Stimulated activated CD8-positive, alpha-beta memory T cell treated with anti-CD3 and anti-CD28 coated beads, Interleukin-7, amount 100 ng/mL, for 24 hours (primary cell): ENCODE measurements at regions not wholly inside any gene's neighbourhood (a gene's known extent, or its start where the extent isn't known, plus 50 kb on each side); places are given as distances from the start of the nearest gene placed in this dataset.
"Not testable (repeated sequence)": the region's sequence is repeated elsewhere in the genome, so short reads cannot be mapped to it uniquely, and the experiment has no call there.

Source experiments
- DNase-seq: peaks from one replicate; pipeline ENCODE4 v3.0.0-alpha.2; 2020; ENCODE audit warnings: low read depth

DNA sequence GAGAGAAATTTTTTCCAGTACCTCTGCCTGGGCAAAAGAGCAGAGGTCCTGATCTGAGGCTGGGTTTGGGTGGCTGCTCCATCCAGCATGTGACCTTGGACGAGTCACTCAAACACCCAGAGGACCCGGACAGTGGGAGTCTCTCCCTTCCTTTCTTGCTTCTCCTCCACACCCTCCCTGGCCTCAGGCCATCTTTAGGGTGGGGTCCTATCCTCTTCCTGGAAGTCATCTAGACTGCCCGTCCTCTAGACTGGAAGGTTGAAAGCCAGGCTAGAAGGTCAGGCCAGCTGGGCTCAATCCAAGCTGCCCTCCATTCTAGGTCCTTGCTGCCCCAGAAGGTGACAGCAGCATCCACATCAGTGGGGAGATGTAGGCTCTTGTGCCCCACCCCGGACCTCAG, 599.5 kb downstream of the MATN1 start:
- no peak for DNase-seq

DNA sequence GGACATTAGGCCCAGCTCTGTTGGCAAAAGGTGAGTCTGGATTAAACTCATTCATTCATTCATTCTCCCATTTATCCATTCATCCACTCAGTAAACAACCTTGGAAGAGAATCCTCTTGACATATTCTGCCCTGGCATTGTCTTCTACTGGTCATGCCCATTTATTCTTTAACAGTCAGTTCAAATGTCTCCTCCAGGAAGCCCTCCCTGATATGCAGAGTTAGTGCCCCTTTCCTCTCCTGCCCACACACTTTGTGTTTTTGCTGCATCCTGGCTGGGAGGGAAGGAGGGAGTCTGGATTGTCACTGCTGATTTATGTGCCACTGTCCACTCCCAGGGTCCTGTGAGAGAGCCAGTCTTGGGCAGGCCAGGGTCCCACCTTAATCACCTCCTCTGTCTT, 600.3 kb downstream of the MATN1 start:
- DNase-seq, result no peak

DNA sequence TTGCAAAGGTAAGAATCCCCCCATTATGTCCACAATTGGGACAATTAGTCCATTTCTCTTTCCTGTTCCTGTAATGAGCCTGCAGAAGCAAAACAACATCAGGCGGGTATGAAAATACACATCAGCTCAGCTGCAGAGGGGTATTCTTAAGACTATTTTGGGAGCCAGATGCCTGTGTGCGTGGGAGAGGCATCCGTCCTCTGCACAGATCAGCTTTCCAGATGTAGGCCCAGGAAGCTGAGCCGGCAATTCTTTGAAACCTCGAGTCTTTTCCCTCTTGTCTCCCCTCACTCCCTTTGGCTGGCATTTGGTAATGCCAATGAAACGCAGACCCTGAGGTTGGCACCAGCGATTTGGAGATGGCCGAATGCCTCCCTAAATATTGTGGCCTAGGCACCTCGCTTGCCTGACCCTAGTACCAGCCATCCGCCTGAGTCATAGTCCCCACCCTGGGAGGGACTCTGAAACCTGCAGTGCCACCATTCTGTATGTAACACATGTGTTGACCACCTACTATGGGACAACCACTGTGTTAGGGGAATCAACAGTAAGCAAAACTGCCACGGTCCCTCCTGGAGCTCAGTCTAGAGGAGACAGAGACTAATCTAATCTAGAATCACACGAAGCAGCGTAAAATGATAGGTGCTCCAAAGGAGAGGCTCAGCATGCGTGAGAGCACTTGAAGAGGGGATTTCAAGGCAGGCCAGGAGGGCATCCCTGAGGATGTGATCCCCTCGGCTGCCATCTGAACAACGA, 603.0 kb downstream of the MATN1 start:
- DNase-seq, result no peak

DNA sequence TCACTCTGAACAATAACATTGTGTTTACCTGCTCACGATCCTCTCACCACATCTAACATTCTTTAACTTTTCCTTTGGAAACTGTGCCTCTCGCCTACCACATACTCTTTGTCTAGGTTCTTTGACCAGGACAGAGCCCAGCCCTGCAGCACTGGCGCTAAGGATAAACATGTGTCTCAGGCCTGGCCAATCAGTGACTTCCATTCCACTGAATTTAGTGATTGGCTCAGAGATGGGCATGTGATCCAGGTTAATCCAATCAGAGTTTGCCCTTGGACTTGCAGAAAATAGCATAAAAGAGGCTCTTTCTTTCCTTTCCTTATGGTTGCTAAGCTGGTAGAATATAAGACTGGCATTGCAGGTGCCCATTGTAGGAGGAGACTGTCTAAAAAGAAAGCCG, 605.7 kb downstream of the MATN1 start:
- DNase-seq, result no peak

DNA sequence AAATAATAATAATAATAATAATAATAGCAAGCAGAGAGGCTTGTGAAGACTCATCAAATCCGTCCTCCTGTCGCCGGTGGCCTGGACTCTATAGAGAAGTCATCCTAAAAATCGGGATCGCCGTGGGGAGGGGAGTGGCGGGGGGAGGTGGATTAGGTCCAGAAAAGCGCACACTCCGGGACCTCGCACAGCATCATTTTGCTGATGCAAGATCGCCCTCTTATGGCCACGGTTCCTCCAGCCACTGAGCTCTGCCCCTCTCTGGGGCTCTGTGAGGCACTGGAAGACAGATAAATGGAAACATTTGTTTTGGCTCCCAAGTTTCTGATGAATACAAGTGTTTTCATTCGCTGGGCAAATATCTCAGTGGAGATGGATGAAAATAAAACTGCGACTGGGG, 612.0 kb downstream of the MATN1 start:
- no peak for DNase-seq

DNA sequence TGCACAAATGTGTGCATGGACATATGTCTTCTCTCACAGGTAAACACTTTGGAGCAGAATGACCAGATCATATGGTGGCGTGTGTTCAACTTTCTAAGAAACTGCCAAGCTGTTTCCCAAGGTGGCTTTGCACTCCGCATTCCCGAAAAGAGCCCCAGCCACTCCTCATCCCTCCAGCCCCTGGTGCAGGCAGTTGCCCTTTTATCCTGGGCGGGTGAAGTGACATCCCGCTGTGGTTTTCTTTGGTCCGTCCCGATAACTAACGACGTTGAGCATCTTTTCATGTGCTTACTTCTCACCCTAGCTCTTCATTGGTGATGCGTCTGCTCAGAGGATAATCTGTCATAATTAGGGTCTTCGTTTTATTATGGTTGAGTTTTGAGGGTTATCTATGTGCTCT, 612.5 kb downstream of the MATN1 start:
- no peak for DNase-seq

DNA sequence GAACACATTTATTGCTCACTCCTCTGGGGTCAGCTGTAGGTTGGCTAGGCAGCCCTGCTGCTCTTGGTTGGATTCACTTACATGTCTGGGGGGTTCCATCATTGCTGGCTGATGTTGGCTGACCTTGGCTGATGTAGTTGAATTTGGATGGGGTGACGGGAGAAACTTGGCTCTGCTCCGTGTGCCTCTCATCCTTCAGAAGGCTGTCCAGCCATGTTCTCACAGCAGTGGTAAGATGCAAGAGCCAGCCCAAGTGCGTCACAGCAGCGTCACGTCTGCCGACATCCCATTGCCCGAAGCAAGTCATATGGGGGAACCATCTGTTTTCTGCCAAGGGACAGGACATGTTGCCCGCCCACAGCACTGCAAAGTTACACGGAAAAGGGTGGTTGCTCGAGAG, 613.5 kb downstream of the MATN1 start:
- no peak for DNase-seq

DNA sequence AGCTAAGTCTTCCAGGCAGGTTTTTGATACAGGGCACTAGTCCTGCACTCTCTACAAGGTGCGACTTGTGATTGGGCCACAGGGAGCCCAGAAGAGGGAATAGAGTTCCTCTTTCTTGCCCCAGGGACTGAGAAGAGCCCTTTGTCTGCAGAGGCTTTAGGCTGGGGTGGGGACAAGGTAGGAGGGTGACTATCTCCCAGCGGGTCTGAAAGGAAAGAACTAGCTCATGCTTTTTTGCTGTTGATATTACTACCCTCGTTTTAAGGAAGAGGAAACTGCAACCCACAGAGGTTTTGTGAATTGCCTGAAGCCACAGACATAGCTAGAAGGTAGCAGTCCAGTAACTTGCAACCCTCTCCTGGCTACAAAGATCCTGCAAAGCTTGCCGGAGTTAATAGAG, 615.2 kb downstream of the MATN1 start:
- DNase-seq, result no peak

DNA sequence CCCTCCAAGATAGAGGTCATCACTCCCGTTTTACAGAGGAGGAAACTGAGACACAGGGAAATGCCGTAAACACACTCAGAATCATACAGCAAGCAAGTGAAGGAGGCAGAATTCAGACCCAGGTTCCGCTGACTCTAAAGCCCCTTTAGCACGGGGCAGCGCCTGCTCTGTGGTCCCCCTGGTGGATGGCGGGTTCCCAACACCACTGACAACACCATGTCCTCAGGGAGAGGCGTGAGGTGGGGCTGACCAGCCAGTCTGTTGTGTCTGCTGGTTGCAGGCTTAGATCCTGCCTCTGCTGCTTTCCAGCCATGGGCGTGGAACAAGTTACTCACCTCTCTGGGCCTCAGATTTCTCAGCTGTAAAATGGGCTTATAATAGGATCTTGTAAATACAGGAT, 617.3 kb downstream of the MATN1 start:
- no peak for DNase-seq

DNA sequence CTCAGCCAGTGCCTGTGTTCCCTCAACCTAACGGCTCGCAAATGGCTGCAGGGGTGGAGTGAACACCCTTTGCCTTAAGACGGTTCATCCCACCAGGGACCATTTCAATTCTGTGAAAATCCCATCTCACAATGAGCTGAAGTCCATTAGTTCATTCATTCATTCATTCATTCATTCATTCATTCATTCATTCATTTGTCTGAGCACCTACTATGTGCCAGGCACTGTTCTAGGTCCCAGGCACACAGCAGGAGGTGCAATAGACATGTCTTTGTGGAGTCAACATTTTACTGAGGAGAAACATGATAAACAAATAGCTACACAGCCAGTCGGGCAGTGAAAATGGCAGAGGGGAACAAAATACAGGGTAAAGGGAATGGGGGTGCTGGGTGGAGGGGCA, 618.8 kb downstream of the MATN1 start:
- DNase-seq, result no peak

DNA sequence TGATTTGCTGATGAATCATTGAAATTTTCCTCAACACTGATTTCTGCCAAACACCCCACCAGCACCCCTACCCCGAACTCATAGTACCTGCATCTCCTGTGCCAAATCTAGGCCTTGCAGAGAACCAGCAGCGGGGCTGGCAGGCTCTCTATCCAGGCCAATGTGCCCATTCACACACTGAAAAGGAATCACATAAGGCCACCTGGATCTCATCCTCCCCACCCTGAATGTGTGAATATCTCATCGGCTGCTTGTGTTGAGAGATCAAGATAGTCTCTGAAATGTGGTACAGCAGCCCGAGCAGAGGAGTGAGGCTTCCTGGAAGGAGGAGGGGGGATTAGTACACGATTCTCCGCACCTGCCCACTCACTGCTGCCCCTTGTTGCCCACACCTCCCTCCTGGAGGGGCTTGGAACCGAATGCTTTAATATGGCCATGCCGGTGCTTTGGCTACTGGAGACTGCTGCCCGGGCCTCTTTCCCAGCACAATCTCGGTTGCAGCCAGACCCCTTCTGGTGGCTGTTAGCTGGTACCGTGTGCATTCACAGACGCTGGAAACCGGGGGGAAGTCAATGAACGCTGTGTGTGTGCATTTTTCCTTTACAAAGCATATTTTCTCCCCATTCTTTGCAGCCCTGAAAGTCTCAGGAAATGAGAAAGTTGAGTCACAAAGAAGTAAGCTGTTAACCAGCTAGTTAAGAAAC, 619.5 kb downstream of the MATN1 start:
- no peak for DNase-seq

DNA sequence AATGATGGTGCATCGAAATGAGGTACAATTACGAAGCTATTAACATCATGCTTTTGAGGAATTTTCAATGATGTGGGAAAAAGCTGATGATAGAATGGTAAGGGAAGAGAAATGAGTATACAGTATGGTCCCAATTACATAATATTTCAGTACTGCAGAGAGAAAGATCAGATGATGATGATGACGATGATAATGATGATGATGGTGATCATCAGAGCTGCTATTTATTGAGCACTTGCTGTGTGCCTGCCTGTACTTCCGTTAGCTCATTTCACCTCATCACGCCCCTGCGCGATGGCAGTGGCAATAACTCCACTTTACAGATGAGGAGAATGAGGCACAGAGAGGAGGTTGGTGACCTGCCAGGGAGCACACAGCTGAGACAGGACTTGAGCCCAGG, 620.8 kb downstream of the MATN1 start:
- DNase-seq, result no peak

DNA sequence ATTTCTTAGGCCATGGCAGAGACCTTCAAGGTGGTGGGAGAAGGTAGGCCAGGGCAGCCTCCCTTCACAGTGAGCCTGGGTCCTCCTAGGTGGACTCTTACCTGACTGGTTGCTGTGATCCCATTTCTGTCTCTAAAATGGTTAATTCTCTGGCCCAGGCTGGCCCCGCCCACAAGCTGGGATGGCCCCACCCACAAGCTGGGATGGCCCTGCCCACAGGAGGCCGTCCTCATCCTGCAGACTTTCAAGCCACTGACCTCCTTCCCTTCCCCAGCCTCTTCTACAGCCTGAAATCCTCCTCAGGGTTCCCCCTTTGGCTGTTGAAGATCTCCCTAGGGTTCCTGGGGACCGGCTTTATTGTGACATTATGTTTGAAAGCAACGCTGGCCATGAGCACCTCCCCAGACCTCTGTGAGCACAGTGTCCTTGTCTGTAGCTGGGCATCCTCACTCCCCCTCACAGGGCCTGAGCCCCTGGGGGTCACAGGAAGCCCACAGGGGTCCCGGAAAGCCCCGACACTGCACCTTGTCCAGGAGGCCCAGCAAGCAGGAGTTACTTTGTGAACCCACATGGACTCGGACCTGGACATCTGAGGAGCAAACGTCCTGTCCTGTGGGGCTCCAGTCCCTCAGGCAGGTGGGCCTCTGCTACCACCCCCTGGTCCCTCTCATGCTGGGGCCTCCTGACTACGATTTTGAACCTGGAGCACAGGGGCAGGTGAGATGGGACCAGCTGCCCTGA, 621.7 kb downstream of the MATN1 start:
- no peak for DNase-seq

DNA sequence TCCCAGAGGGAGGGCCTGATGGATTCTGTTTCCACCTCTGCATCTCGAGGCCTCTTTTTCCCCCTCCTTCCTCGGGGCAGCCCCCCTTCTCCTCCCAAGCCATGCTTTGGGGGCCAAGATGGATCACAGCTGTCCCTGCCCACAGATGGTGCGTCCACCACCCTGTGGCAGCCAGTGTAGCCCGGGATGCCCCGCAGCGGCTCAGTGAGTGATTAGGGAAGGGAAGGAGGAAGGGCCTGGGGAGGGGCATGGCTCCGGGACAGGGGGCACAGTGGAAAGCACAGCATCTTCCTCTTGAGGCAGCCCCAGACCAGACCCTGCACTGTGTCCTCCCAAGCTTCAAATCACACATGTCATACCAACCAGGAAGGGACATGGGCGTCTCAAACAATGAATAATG, 622.4 kb downstream of the MATN1 start:
- no peak for DNase-seq

DNA sequence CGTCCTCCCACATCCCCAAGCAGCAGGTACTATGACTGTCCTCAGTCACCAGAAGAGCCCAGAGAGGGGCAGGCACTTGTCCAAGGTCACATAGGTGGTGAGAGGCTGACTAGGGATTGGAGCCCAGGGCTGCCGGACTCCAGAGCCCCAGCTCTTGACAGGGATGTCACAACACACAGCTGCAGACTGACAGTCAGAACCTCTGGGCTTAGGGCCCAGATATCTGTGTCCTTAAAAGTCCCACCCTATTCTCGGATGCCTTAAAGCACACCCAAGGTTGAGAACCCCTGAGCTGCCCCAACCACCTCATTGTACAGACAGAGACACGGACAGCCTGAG, 622.9 kb downstream of the MATN1 start:
- no peak for DNase-seq

DNA sequence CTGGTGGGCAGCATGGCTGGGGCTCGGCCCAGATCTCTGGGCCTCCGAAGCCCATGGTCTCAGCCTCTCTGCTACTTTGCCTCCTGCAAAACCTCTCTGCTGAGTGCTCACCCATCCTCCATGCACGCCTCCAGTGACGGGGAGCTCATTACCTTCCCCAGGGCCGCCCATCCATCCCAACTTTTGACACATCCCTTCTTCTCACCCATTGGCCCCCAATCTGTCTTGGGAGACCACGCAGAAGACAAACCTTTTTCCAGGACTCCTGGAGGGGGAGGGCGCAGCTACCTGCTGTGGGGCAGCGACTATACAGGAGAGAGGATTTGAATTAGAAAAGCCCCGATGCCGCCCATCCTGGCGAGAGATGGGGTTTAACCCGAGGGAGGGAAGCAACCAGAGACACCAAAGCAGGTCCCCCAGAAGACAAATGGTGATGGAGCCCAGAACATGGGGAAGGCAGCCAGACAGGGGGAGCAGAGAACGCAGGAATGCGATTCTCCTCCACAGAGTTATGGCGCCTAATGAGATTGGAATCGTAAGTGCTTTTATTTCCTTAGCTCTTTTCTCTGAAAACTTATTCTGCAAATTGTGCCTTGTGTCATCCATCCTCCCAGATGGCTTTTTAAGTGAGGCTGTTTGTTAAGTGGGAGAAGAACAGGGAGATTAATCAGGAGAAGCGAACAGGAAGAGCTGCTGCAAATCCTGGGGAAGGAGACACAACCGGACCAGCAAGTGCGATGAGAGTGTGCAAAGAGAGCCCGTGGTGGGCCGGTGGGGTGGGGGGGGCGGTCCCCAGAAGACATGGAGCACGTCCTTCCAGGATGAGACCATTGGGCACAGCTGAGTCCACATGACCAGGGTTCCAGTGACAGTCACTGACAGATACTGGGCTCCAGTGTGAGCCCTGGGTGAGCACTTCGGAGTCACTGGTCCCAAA, 623.5 kb downstream of the MATN1 start:
- DNase-seq, result no peak

DNA sequence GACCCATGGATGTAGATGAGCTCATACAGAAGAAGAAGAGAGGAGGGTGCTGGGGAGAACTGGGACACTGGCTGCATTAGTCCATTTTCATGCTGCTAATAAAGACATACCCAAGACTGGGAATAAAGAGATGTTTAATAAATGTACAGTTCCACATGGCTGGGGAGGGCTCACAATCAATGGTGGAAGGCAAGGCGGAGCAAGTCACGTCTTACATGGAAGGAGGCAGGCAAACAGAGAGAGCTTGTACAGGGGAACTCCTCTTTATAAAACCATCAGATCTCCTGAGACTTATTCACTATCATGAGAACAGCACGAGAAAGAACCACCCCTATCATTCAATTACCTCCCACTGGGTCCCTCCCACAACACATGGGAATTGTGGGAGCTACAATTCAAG, 625.5 kb downstream of the MATN1 start:
- not testable (repeated sequence) for DNase-seq

DNA sequence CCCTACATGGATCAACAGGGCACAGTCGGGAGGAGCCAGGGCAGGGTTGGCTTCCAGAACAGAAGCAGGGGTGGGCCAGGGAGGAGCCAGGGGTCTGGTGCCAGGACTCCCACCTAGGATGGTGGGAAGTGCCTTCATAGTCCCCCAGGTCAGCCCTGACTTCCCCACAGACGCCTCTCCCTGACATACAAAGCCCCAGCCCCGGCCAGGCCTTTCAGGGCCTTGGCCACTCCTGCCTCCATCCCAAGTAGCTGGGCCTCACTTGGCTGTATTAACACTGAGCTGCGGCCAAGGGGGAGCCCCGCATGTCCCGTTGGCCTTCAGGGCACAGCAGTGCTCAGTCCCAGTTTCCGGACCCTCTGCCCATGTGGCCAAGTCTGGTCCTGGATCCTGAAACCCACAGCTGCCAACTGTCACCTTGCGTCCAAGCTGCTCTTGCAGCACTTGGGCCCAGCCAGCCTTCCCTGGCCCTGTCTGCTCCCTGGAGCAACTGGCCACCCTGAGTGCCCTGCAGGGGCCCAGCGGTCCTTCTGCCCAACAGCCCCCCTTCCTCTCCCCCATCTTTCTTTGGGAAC, 627.8 kb downstream of the MATN1 start:
- DNase-seq, result no peak

DNA sequence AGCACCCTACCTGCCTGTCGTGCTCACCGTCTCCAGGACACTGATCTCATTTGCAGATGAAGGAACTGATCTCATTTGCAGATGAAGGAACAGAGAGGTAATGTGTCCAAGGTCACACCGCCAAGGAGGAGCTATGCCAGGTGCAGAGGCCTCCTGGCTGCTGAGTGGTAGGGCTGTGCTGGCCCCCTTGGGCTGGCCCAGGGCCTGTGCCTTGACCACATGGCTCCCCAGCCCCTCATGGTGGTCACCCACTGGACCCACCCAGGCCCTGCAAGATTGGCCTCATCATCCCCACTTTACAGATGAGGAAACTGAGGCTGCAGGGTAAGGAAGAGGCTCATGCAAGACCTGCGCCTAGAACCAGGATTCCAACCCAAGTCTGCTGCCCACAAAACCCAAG, 628.3 kb downstream of the MATN1 start:
- no peak for DNase-seq

DNA sequence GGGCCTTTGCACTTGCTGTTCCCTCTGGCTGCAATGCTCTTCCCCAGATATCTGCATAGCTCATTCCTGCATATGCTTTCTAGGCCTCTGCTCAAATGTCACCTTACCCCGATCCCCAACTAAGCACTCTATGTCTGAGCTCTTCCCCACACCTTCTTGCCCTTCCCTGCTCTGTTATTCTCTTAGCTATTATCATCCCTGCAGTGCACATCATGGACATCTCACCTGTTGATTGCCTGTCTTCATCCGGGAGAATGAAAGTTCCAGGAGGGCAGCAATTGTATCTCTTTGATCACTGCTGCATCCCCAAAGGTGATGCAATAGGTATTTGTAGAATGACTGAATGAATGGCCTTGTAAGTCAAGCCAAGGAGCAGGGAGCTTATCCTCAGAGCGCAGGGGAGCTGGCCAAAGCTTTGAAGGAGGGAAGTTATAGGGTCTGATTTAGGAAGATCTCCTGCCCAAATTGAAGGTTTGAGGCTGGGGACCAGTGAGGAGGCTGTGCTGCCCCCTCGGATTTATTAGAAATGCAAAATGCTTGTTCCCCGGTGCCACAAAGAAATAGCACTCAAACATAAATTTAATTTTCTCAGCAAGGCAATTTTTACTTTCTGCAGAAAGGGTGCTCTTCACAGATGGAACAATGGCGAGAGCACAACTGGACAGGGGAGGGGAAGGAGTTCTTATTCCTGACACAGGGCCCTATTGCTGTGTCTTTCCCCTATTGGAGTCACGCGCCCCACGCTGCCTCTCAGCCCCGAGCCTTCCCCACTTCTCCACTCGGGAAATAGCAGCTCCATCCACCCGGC, 631.1 kb downstream of the MATN1 start:
- DNase-seq, result no peak
